Uterus (tissue), 3 donors: ENCODE measurements at regions not wholly inside any gene's neighbourhood (a gene's known extent, or its start where the extent isn't known, plus 50 kb on each side); places are given as distances from the start of the nearest gene placed in this dataset.
A peak's percentile ranks its signal among the peaks of the same experiment; 100 is the strongest.

Experiments
- DNase-seq, 2 donors: peaks; one replicate each; pipeline ENCODE4 v3.0.0-alpha.2; 2019 to 2020
- H3K27ac ChIP-seq, 2 donors: fragments of 200-600 bp; sonication (generic); 1 replicate in 1 of 2; 2 replicates in 1 of 2; pipeline ENCODE4 v1.5.1; 2016 to 2018
- H3K27me3 ChIP-seq, 2 donors: fragments of 200-600 bp; sonication (generic); one replicate each; pipeline ENCODE4 v1.5.1; 2018 to 2019; ENCODE audit warnings: control low read depth in 1 of 2
- H3K36me3 ChIP-seq, 2 donors: fragments of 200-600 bp; sonication (generic); one replicate each; pipeline ENCODE4 v1.5.1; 2019; ENCODE audit warnings: control low read depth in 1 of 2
- H3K4me1 ChIP-seq, 2 donors: fragments of 200-600 bp; sonication (generic); one replicate each; pipeline ENCODE4 v1.5.1; 2018 to 2019; ENCODE audit warnings: control low read depth in 1 of 2
- H3K4me3 ChIP-seq, 2 donors: fragments of 200-600 bp; sonication (generic); 1 replicate in 1 of 2; 2 replicates in 1 of 2; pipeline ENCODE4 v1.5.1; 2018 to 2019; ENCODE audit warnings: mild to moderate bottlenecking in 1 of 2
- H3K9me3 ChIP-seq, 2 donors: fragments of 200-600 bp; sonication (generic); one replicate each; pipeline ENCODE4 v1.5.1; 2019; ENCODE audit warnings: control low read depth in 1 of 2
- POLR2A ChIP-seq, 2 donors: fragments of 450-650 bp; IDR thresholded peaks; one replicate each; pipeline ENCODE4 v1.6.1; 2016; ENCODE audit warnings: antibody characterized with exemption in 2 of 2, mild to moderate bottlenecking in 1 of 2, moderate library complexity in 1 of 2
- intact Hi-C: fragments of 100-400 bp; cut with DNase I; formaldehyde crosslinking; loops from one replicate; pipeline ENCODE4 v1.15.1; 2023; ENCODE audit warnings: low total_unique reads
- TF ChIP-seq, protein P1 (sequence below), 4 experiments: fragments of 200-600 bp in 2 of 4; fragments of 450-650 bp in 2 of 4; sonication (generic) in 2 of 4; IDR thresholded peaks; one replicate each; pipeline ENCODE4 v1.5.1; 2016 to 2019; ENCODE audit warnings: antibody characterized with exemption in 4 of 4, mild to moderate bottlenecking in 2 of 4, moderate library complexity in 1 of 4
- donor health status: DM: yes; HTN: yes; CAD: no.

DNA sequence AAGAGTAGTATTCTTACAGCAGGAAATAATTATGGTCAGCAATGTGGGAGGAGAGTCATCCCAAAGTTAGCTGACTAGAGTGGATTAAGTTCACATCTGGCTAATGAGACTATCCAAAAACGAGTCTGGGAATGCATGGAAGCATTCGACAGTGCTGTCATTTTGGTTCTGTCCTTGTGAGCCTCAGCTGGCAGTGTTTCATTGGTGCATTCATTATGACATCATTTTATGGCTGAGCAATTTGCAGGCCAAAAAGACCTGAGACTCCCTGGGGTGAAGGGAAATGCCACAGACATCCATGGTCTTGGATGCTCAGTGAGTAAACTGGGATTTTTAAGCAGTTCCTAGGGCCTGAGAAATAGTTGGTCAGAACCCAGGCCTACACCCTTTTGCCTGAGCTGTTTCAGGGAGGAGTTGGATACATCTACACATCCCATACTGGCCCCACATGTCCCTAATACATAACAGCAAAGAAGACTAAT lies 196.4 kb upstream of the CCN2 start:
- H3K9me3 ChIP-seq, result no peaks in the 10 kb centered on the region
- no peak for TF ChIP-seq POLR2A (IDR thresholded peaks at IDR 0.05)
- TF ChIP-seq, protein P1, sequence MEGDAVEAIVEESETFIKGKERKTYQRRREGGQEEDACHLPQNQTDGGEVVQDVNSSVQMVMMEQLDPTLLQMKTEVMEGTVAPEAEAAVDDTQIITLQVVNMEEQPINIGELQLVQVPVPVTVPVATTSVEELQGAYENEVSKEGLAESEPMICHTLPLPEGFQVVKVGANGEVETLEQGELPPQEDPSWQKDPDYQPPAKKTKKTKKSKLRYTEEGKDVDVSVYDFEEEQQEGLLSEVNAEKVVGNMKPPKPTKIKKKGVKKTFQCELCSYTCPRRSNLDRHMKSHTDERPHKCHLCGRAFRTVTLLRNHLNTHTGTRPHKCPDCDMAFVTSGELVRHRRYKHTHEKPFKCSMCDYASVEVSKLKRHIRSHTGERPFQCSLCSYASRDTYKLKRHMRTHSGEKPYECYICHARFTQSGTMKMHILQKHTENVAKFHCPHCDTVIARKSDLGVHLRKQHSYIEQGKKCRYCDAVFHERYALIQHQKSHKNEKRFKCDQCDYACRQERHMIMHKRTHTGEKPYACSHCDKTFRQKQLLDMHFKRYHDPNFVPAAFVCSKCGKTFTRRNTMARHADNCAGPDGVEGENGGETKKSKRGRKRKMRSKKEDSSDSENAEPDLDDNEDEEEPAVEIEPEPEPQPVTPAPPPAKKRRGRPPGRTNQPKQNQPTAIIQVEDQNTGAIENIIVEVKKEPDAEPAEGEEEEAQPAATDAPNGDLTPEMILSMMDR (IDR thresholded peaks at IDR 0.05), result no peak
- no peaks in the 10 kb centered on the region for H3K4me1 ChIP-seq
- intact Hi-C loops, result no loop called here
- no peaks in the 10 kb centered on the region for H3K27me3 ChIP-seq
- DNase-seq, result no peak
- no peaks in the 10 kb centered on the region for H3K36me3 ChIP-seq
- peak overlapping the region in 1 of 2 donors; percentile 4 for H3K27ac ChIP-seq
- no peak overlapping the region for H3K4me3 ChIP-seq

DNA sequence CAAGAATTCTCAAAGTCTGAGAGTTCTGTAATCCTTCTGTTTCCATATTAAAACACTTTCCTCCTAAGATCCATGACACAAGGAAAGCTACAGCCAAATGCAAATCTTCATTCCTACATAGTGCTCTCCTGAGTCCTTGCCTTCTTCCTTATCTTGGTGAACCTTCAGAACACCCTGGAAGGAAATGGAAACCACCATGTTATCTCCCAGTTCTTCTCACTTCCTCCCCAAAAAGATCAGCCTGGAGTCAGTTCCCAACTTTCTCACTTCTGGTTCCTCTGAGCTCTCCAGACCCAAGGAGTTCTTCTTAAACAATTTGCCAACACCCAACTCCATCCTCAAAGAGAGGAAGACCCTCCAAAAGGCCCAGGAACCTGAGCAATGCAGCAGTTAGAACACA lies 193.3 kb upstream of the CCN2 start:
- Histone ChIP-seq H3K36me3 (no peaks in the 10 kb centered on the region), H3K4me1 (no peaks in the 10 kb centered on the region)

GRCh38 chr6:132143258-132143657 lies 192.1 kb upstream of the CCN2 start:
- Histone ChIP-seq H3K27ac (no peak overlapping the region), H3K4me3 (no peak overlapping the region), H3K36me3 (no peaks in the 10 kb centered on the region), H3K27me3 (no peaks in the 10 kb centered on the region), H3K4me1 (no peaks in the 10 kb centered on the region), H3K9me3 (no peaks in the 10 kb centered on the region)
- no peak for DNase-seq
- TF ChIP-seq, protein P1 (IDR thresholded peaks at IDR 0.05), result no peak
- TF ChIP-seq POLR2A (IDR thresholded peaks at IDR 0.05), result no peak
- intact Hi-C loops, result no loop called here

More for the DNA sequence above, 193.3 kb upstream of the CCN2 start:
- H3K27ac ChIP-seq, result no peak overlapping the region
- TF ChIP-seq POLR2A (IDR thresholded peaks at IDR 0.05), result no peak
- TF ChIP-seq, protein P1 (IDR thresholded peaks at IDR 0.05), result no peak
- H3K4me3 ChIP-seq, result no peak overlapping the region
- H3K27me3 ChIP-seq, result no peaks in the 10 kb centered on the region
- H3K9me3 ChIP-seq, result no peaks in the 10 kb centered on the region
- no peak for DNase-seq
- intact Hi-C loops, result no loop called here

DNA sequence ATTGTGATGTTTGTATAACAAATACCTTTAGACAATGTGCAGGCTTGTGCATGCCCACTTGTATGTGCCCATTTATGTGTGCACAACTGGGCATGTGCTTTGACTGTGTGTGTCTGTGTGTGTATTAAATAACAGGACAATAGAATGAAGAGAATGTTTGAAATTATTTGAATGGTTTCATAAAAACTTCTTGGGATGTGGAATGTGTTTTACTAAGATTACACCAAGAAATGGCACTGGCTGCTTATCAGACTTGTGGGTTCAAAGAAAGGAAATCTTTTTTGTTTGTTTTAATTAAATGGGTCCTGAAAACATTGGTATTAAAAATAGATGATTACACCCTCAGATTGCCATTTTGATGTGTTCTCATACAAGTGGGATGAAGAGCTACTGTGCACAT lies 191.6 kb upstream of the CCN2 start:
- Histone ChIP-seq H3K9me3 (no peaks in the 10 kb centered on the region), H3K4me3 (no peak overlapping the region), H3K27me3 (no peaks in the 10 kb centered on the region), H3K27ac (no peak overlapping the region), H3K4me1 (no peaks in the 10 kb centered on the region), H3K36me3 (no peaks in the 10 kb centered on the region)
- intact Hi-C loops, result no loop called here
- DNase-seq, result no peak
- TF ChIP-seq, protein P1 (IDR thresholded peaks at IDR 0.05), result no peak
- TF ChIP-seq POLR2A (IDR thresholded peaks at IDR 0.05), result no peak

- Histone ChIP-seq H3K36me3 (no peaks in the 10 kb centered on the region), H3K4me1 (no peaks in the 10 kb centered on the region), H3K27ac (no peak overlapping the region), H3K4me3 (no peak overlapping the region), H3K27me3 (no peaks in the 10 kb centered on the region), H3K9me3 (no peaks in the 10 kb centered on the region)
- intact Hi-C loops, result no loop called here
- no peak for TF ChIP-seq POLR2A (IDR thresholded peaks at IDR 0.05)
- TF ChIP-seq, protein P1 (IDR thresholded peaks at IDR 0.05), result no peak
- DNase-seq, result no peak
These were observed 191.1 kb upstream of the CCN2 start for GRCh38 chr6:132142308-132142707.
